ENCODE measurements at regions not wholly inside any gene's neighbourhood (a gene's known extent, or its start where the extent isn't known, plus 50 kb on each side); places are given as distances from the start of the nearest gene placed in this dataset.

GRCh38 chr9:26439061-26439624 lies 453.5 kb downstream of the CAAP1 start:
- TF ChIP-seq CTCF (IDR thresholded peaks at IDR 0.05) (no peak), POLR2A (IDR thresholded peaks at IDR 0.05) (no peak), POLR2AphosphoS5 (IDR thresholded peaks at IDR 0.05; ENCODE audit: insufficient read depth in 1 of 2, low read depth in 1 of 2) (no peak)
